HG03432 (cell line): ENCODE measurements at regions not wholly inside any gene's neighbourhood (a gene's known extent, or its start where the extent isn't known, plus 50 kb on each side); places are given as distances from the start of the nearest gene placed in this dataset.

Source experiments
- ATAC-seq: cut with Tn5 transposase; IDR thresholded peaks from one replicate; pipeline ENCODE4 v1.9.1; 2021; ENCODE audit warnings: mild to moderate bottlenecking, moderate library complexity; ENCODE audit not compliant: unreplicated experiment

GRCh38 chr1:47627016-47627415, 189.2 kb downstream of the FOXD2 start:
- no peak for ATAC-seq

GRCh38 chr1:47627471-47628370, 189.9 kb downstream of the FOXD2 start:
- no peak for ATAC-seq

DNA sequence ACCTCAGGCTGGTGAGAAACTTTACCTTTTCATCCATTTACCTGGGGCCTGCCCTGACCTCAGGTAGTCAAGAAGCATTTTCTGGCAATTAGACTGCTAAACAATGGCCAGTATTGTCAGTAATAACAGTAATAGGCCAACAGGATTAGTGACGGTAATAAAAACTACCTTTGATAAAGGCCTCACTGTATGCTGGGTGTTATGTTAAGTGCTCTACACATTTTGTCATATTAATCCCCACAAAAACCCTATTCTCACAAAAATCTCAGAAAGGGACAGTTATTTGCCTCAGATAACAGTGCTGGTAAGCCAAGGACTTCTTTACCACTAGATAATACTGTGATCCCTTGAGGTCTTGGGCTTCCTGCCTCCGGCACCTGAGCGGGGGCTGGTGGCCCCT, 191.4 kb downstream of the FOXD2 start:
- ATAC-seq = no peak

GRCh38 chr1:47630346-47630745, 192.5 kb downstream of the FOXD2 start:
- no peak for ATAC-seq

- no peak for ATAC-seq
These were observed 193.7 kb downstream of the FOXD2 start for GRCh38 chr1:47631411-47631995.

DNA sequence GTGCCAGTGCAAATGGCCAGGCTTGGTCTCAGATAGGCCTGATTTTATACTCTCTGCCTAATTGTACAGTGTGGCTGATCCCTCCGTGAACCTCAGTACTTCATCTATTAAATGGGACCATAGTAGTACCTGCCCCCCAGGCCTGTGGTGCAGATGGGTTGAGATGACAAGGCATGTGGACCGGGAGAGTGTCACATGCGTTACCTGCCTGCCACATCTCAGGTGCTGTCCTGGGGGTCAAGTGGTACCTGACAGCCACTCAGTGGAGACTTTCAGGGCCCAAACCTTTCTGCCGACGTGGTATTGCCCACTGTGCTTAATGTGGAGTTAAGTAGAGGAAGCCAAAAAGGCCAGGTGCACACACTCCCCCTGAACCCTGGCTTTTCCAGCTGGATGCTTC, 197.3 kb downstream of the FOXD2 start:
- ATAC-seq = no peak

GRCh38 chr1:47635597-47635996, 197.8 kb downstream of the FOXD2 start:
- no peak for ATAC-seq

DNA sequence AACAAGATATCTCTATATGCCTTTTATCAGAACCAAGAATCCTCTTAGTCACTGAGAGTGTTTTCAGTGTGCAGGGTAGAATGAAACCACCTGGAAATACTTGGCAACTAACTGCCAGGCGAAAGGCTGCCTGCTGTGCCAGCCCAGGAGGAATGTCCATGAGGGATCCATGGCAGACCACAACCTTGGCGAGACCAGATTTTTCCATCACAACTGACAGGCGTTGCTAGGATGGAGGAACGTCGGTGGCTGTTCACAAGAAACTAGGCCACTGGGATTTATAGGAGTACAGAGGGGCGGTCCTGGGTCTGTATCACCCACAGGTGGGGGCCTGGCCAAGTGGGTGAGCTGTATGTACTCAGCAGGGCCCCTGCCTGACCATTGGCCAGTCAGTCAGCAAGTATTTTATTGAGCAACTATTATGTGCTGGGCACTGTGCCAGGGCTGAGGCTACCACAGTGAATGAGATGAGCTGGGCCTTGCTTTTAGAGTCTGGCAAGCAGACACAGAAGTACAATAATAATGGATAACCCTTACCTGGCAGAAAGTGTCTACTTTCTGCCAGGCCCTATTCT, 199.4 kb downstream of the FOXD2 start:
- ATAC-seq = no peak

DNA sequence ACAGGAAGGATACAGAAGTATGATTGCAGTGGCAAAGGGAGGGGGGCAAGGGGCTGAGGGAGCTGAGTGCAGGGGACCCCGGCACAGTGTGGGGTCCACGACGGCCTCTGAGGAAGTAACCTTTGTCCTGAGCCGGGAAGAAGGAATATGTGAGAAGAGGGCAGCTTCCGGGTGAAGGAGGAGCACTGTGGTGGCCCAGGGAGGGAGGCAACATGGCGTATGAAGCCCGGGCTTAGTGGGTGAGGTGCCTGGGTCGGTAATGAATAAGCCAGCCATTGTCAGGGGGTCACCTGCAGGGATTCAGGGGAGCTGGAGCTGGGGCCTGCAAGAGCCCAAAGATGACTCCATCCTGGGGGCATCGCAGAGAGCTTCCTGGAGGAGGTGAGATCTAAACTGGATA, 200.4 kb downstream of the FOXD2 start:
- ATAC-seq = no peak

- no peak for ATAC-seq
These were observed 200.9 kb downstream of the FOXD2 start for GRCh38 chr1:47638713-47639112.

- no peak for ATAC-seq
These were observed 205.7 kb downstream of the FOXD2 start for GRCh38 chr1:47643306-47644211.

DNA sequence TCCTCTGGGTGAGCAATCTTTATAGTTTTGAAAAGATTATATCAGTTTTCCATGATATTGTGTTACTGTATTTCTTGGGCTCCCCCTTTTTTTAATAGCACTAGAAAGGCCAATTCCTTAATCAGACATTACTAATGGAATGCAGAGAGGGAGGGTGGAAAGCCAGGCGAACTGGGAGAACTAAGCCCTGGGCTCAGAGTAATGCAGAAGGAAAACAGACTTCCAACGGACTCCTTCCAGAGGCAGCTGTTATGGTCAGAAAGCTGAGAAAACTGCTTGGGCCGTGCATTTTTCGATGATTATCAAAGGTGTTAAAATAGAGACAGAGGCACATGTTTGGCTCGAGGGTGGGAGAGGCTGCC, 206.3 kb downstream of the FOXD2 start:
- no peak for ATAC-seq

DNA sequence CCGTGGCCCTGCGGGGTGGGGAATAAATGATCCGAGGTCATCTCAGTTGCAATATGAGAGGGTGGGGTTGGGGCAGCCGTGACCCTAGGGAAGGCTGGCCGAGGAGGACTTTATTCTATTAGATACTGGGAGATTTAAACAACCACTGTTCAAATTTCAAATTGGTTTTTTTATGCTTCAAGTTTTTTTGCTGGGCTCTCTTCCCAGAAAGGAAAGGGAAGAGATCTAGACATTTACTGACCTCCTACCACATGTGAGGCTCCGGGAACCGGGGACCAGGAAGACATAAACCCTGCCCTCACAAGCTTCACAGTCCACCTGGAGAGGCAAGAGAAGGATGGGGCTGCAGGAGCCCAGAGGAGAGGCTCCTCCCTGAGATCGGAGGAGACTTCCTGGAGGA, 207.3 kb downstream of the FOXD2 start:
- ATAC-seq = no peak

DNA sequence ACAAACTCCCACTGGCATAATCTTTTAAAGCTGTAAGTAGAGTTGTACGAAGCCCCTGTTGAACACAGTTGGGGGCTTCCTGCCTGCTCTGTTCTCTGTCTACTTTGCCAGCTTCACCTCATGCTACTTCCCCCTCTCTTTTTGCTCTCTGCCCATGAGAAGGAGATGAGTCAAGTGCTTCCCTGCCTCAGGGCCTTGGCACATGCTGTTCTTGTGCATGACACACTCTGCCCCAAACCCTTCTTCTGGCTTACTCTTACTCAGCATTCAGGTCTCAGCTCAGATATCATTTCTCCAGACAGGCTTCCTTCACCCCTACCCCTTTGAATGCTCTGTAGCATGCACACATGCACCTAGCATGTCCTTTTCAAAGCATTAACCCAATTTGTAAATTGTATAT, 208.8 kb downstream of the FOXD2 start:
- ATAC-seq = no peak

- no peak for ATAC-seq
These were observed 209.5 kb downstream of the FOXD2 start for GRCh38 chr1:47647327-47647845.

DNA sequence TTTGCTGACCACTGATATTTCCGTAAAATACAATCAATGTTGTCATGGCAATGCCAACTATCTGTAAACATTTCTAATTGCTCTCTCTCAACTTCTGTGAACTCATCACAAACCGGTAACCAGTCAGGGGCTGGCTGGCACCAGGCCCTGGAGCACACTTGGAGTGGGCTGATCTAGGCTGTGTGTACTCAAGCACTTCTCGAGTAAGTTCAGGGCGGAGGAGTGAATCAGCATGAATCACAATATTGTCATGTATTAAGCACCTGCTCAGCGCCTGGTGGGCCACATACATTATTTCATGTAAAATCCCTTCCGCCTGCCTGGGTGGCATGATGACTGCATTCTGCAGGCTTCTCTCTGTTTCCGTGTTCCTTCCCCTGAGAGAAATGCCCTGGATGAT, 212.4 kb downstream of the FOXD2 start:
- ATAC-seq = no peak

DNA sequence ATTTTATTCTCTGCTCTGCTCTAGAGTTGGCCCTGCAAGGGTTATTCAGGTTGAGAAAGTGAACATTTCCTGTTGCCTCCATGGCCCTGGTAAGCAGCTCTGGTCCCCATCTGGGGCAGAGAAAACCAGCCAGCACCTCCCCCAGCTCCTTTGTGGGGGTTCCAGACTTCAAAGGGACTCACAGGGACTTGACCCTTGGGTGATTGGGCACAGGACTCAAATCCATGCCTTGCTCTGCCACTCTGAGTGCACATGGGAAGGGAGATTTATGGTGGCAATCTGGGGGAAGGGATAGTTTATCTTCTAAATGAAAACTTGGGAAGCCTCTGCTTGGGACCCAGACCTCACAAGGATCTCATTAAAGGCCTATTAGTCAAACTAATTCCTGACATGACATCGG, 212.8 kb downstream of the FOXD2 start:
- no peak for ATAC-seq

DNA sequence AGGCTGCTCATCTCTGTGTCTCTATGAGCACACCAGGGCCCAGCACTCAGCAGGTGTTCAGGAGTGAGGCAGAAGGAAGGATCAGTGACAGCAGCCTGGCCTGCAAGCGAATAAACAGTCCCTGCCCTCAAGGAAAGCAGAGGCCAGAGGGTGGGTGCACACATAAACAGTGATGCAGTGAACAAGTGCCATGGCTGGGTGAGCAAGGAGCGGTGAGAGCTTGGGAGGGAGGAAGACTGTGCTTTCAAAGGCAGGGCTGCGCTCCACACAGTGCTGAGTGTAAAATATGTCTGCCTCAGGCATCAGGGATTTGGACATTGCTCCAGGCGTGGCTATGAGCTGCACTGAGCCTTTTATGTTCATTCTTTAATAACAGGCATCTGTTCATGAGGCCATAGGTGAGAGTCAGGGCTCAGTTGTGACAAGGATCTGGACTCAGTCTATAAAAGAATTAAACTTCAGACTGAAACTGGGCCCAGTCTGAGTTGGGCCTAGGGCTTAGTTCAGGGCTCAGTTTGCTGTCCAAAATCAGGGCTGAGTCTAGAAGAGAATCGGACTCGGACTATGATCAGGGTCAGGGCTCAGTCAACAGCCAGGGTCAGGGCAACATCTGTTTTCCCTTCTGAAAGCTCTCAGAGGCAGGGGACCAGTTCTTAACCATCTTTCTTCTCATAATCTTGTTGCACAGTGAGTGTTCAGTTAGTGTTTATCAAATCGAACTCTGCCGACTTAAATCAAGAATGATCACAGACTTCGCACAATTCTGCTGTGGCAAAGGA, 213.7 kb downstream of the FOXD2 start:
- ATAC-seq = no peak

DNA sequence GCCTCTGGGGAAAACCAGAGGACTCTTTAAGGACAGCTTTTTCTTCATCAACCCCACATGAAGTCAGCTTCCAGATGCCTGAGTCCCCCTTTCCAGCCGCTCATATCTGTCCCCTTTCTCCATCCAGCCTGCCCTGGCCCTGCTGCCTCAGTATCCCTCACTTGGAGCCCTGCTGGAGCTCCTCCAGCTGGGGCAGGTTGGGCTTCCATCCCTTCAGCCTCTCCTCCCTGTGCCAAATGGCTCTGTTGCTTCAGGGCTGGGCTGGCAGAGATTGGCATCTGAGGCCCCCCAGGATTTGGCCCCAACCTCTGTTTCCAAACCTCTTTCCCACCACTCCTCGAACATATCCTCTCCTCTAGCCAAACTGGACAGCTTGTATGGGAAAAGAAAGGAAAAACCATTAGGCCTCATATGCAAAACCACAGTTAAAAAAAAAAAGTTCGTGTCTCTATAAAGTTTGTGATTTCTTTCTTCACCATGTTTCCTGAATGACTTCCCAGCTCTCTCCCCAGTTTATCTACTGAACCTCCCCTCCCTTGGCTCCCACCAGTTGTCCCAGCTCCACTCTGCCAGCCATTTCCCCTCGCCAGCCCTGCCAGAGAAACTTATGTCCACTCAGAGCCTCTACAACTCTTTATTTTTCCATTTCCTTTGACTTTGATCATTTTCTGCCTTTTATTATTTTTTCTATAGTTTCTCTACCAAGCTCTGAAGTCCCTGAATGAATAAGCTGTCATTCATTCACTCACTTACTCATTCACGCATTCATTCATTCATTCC, 217.9 kb downstream of the FOXD2 start:
- ATAC-seq = no peak
